GM19025 (cell line): ENCODE measurements at regions not wholly inside any gene's neighbourhood (a gene's known extent, or its start where the extent isn't known, plus 50 kb on each side); places are given as distances from the start of the nearest gene placed in this dataset.

Experiments used
- ATAC-seq: cut with Tn5 transposase; IDR thresholded peaks from one replicate; pipeline ENCODE4 v1.9.1; 2021; ENCODE audit warnings: mild to moderate bottlenecking, low read depth, moderate library complexity; ENCODE audit not compliant: unreplicated experiment

DNA sequence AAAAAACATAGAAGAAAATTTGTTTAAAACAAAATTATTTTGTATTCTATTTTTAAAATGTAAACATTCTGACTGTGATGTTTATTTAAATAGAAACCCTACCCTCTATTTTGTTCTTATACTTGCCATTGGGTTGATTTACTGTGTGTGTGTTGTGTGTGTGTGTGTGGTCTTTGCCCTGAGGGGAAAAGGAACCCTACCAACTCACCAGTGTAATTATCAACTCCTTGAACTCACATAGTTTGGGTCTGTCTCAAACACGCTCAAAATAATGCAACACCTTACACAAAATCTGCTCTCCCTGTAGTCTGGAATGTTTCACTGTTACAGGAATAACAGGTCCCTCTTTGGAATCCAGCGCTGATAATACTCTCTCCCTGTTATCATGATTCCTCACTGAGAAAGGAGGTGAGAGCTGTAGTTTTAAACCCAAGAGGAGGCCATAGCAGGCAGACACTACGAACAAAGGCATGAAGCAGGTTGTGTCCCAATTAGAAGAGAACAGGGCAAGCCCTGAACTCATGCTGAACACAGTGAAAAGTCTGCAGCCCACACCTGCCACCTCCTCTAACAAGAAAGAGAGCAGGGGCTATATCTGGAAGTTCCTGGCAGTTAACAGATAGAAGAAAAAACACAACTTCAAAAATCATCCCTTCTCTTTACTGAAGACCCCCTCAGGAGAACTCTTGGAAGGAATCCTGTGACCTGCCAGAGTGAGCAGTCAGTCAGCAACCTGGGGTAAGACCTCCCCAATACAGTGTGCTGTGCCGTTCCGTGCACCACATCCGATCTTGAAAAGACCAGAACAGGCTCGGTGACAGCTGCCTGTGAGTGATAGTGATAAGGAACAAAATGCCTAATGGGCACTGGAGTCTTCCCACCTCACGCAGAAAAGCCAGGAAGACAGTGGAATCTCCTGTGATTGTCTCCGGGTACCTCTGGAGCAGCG, 608.1 kb upstream of the ADAMTS16 start:
- no peak for ATAC-seq

DNA sequence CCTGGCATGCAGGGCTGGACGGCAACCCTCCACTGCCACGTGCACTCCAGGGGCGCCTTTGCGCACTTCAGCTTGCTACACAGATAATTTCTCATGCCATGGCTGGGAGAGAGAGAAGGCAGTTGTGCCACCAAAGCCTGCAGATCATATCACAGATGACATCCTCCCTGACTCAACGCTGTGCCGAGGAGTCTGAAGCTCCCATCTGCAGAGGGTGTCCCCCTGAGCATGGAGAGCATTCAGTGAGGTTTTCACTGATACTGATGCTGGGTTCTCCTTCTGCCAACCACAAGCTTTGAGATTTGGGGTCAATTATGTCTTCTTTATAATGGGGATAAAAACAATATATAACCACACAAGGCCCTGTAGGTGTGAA, 607.4 kb upstream of the ADAMTS16 start:
- ATAC-seq: no peak

DNA sequence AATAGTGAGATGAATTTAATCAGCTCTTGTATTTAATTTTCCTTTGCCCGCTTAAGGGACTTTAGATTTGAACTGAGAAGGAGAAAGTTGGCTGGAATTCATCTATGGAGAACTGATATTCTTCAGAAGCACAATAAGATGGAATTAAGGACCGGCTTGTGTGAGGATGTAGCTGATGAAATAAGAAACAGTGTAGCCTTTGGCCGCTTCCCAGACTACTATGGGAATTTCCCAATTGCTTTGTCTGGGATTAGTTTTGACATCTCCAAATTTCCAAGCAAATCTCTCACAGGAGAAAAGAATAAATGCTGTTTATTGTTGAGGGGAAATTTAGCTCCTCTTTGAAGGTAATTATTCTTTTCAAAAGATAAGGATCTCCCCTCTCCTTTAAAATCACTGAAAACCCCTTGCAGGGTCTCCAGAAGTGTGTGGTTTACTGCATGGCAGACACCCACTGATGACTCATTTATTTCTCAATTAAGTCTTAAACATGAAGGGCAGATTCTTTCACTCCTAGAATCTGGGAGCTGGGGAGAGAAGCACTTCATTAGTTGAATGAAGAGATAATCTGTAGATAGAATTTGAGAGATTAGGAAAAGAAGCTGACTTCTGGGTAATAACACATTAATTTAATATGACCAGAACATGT, 606.5 kb upstream of the ADAMTS16 start:
- ATAC-seq: no peak

DNA sequence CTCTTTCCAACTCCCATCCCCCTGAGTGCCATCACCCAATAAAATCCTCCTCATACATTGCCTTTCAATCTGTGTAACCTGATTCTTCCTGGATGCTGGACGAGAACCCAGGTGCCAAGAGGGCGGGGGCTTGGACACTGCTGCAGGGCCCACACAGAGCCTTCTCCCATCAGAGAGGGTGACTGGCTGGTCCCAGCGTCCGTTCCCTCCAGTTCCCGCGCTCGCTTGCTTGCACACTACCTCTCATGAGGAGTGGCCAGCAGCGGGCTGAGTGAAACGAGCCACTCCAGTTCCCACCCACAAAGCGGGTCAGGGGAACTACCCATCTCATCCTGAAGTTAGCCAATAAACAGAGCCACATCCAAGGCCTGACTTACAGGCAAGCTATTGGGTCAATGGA, 602.6 kb upstream of the ADAMTS16 start:
- ATAC-seq: no peak

DNA sequence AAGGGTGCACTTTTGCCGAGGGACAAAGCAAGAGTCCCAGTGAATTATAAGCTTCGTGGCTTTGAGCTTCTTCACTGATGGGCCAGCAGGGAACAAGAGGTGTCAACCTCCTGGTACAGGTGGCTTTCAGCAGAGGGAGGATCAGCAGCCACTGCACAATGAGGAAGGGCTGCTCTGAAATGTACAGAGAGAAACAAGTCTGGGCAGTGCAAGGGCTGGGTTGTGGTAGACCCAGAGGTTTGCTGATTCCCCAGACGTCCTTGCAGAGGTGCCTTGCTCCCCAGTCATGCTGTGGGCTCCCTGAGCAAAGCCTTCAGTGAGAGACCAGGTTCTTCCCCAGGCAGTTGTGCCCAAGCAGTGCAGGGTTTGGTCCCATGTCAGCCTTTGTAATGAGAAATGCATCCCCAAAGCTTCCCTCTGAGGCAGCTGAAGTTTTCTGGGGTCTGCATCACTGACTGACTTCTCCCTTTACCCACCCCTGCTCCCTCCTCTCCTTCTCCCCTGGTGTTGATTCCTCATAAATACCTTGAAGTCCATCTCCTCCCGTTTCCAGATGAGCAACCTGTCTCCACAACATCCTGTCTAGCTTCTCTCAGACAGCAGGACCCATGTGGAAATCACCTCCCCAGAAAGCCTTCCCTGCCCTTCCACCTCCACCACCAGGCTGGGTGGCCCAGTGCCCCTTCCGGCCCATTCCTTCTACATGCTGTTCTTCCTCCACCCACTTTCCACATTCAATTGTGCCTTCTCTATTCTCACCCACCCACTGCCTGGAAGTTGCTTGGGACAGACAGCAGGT, 599.6 kb upstream of the ADAMTS16 start:
- ATAC-seq: no peak

DNA sequence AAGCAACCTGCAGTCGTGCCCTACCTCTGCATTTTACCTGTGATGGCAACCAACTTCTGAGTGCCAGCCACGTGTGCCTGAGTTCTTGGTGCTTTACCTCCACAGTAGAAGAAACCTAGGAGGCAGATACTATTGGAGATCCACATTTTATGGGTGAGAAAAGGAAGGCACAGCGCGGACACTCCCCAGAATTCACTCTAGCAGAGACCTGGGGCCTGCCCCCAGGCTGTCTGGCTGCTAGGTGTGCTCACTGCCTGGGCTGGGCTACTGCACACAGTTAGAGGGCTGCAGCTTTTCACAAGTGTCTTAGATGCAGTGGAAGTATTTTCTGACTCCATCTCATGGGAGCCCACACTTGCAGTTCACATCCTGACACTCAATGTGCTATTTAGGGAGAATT, 598.8 kb upstream of the ADAMTS16 start:
- no peak for ATAC-seq

DNA sequence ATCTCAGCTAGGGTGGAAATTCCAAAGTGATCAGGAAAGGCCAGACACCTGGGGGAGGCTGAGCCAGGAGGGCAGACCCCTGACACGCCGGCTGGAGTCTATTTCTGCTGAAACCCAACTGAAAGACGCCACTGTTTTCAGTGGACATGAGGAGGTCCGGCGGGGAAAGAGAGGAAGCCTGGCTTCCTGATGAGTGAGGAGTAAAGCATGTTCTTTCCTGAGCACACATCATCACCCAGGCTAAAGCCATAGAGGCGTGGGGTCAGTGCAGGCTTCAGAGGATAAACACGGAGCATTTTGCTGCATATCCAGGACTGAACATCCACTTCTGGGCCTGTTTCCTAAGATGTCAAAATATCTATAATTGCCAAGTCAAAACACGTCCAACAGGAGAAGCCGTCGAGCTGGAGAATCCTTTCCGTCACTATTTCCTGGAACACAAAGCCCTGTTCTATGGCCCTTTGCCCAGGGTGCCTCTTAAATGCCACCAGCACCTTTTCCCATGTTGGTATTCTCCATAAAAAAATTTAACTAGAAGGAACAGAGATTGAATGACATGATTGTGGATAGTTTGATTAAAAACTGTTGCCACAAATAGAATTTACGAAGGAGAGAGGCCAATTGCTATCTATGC, 597.9 kb upstream of the ADAMTS16 start:
- no peak for ATAC-seq

DNA sequence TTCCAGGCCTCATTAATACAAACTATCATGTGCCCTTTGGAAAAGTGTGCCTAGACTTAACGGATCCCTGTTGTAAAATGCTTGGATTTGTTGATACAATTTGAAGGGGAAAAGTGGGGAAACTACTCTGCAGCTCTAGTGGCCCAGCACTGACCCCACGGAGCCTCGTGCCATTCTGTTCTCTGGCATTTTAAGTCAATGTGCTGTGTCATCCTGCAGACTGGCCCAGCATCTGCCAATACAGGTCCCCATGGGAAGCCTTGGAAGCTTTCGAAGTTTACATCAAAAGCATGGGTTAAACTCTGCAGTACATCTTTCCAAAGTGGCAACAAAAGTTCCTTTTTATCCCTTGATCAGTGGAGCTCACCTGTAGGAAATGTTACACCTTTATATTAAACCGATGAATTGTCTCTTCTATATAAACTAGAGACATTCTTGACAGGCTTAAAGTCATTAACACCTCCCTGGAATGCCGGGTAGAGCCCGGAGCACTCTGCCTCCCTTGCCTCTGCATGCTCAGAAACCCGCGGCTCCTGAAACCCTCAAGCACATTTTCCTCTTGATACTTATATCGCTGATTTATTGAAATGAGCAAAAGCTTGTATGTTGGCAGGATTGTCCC, 596.0 kb upstream of the ADAMTS16 start:
- no peak for ATAC-seq

DNA sequence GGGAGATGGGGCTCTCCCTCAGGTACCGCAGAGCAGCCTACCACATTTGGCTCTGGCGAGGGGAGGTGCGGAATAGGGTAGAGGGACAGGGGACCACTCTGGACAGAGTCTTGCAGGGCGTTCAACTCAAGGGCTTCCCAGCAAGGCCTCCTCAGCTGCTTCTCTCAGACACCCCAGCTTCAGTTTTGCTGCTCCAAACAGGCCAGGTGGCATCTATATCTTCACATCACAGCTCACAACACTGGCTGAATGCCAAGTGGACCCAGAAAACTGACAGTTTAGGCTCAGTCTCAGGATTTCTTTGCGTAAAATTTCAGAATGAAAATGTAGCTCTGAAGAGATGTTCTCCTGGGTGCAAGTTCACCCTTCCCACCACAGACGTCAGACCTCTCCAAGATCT, 592.6 kb upstream of the ADAMTS16 start:
- ATAC-seq: no peak

DNA sequence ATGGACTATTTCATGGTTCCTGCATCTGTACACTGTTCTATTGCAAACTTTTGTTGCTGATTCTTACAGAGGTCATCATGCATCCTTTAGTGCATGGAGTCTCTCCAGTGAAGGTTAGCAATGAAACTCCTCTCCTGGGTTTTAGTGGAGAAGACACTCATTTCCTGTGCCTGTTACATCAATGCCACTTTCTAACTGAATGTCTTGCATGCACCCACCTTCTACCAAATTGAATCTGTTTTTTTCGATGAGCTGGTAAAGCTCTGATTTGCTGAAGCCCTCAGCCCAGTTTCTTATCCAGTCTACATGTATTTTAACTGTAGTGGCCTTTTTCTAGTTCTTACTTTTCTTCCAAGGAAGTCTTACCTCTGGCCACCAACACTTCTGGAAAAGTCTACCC, 591.8 kb upstream of the ADAMTS16 start:
- ATAC-seq: no peak

DNA sequence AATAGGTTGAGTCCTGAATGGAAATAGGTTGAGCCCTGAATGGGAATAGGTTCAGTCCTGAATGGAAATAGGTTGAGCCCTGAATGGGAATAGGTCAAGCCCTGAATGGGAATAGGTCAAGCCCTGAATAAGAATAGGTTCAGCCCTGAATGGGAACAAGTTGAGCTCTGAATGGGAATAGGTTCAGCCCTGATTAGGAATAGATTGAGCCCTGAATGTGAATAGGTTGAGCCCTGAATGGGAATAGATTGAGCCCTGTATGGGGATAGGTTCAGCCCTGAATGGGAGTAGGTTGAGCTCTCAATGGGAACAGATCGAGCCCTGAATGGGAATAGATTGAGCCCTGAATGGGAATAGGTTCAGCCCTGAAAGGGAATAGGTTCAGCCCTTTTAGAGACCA, 590.8 kb upstream of the ADAMTS16 start:
- ATAC-seq: no peak

DNA sequence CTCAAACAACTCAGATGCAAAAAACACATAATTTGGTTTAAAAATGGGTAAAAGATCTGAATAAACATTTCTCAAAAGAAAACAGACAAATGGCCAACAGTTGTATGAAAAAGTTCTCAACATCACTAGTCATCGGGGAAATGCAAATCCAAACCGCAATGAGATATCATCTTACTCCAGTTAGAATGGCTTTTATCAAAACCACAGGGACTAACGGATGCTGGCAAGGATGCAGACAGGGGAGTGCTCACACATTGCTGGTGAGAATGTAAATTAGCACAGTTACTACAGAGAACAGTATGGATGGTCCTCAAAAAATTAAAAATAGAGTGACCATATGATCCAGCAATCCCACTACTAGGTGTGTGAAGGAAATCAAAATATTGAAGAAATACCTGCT, 589.1 kb upstream of the ADAMTS16 start:
- ATAC-seq: no peak

DNA sequence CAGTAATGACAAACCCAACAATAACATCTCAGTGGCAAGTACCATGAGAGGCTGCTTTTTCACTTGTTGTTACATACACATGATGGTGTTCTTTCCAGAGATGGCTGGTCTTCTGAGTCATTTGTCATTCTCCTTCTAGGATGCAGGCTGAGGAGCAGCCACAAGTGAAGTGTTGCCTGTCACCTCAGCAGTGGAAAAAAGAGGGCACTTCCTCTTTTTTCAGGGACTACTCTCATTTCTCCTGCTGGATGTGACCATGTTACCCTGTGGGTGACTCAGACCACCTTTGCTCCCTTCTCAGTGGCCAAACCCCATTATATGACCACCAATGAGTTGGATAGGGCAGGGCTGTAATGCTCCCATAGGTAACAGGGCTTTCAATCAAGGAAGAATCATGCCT, 587.0 kb upstream of the ADAMTS16 start:
- no peak for ATAC-seq

DNA sequence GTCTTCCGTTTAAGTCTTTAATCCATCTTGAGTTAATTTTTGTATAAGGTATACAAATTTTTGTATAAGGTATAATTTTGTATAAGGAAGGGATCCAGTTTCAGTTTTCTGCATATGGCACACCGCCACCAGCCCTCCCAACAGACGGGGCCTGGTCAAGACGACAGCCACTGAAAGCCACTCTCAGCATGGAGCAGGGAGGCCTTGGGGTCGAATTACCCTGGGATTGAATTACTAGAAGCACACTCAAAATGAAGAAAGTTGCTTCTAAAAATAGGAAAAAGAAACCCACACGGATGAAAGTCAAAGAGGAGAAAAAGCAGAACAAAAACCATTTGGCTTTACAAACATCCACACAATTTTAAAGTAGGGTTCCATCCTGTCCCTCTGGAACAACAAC, 586.2 kb upstream of the ADAMTS16 start:
- no peak for ATAC-seq

DNA sequence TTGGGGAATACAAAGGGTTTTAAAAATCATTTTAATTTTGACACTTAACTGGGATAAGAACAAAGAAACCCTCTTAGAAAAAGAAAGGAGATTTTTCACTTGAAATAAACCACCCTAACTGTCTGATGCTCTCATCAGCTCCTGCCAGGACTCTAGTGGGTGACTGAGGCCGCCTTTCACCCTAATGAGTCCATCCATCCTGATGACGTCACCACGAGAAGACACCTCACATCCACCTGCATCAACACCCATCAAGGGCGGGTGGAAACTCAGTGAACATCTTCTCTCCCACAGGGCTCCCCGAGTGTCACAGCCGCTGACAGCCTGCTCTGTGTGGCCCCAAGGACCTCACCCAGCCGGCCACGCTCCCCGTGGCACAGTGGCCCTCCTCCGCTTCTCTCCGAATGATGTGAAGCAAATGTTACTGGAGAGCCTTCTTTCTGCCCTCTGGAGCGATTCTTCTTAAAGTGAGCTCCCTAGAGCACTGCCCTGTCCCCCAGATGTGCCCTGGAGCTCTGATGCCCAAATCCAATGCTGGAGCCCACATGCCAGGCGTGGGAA, 584.3 kb upstream of the ADAMTS16 start:
- ATAC-seq: no peak

DNA sequence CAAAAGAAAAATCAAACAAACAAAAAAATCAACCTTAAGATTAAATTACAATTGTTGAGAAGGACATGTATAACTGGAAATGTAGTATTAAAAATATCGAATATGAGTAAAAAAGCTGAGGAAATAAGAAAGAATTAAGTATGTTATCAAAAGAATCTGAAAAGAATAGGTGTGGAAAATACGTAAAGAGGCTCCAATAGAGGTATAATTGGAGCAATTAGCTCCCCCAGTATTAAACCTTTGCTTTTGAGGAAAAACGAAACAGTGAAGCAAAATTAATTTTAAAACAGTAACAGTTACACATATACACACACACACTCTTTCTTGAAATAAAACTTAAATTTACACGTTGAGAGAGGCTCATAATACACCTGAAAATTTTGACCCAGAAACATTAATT, 578.7 kb upstream of the ADAMTS16 start:
- ATAC-seq: no peak

DNA sequence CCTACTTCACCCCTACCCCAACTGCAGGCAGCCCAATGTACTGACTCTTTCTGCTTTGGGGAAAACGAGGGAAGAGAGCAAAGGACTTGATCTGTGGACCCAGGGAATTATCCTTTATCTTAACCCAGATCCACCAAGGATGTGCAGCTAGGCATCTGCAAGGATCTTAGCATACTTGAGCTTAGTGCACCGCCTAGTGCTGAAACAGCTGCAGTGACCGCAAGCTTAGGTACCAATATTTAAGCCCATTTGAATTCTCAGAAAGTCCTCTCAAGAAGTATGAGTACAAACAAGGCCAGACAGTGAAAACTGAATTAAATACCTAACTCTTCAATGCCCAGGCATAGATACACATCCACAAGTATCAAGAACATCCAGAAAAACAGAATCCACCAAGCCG, 576.7 kb upstream of the ADAMTS16 start:
- no peak for ATAC-seq

DNA sequence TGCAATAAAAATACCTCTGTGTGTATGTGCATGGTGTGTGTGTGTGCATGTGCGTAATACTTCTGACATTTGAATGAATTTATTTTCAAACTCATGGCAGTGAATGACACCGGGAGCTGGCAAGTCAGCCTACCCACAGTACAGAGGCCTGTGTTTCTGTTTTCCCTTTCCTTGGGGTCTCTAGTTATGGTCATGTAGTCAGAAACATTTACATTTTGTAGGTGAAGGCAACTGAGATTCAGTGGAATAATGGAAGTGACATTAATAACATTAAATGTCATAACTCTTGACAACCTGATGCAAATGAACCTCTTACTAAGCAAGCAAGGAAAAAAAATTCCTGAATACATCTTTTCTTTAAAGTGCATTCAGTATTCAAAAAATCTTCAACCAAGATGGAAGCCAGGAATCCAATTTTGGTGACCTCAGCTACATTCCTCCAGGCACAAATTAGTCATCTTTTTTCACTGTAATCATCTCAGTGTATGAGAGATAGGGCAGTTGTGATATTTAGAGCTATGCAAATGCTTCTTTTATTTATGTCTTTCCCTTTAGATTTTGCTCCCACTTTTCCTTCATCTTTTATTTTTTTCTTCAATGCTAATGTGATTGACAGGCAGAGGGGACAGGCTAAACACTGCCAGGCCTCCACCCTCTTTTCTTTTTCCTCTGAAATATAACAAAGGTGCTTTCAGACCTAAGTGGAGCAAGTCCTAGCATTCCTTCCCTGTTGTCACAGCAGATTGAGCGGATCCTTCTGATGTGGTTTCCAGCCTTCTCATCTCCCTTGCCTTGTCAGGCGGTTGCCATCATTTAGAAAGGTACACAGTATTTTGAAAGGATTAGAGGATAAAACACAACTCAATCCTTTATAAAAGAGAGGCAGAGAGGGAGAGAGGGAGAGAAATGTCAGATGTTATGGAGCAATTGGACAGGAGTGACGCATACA, 569.8 kb upstream of the ADAMTS16 start:
- no peak for ATAC-seq
